ENCODE measurements at regions not wholly inside any gene's neighbourhood (a gene's known extent, or its start where the extent isn't known, plus 50 kb on each side); places are given as distances from the start of the nearest gene placed in this dataset.
"Not testable (repeated sequence)": the region's sequence is repeated elsewhere in the genome, so short reads cannot be mapped to it uniquely, and the experiment has no call there.

GRCh38 chrX:68978655-68979054 lies 149.8 kb downstream of the EFNB1 start:
- Histone ChIP-seq H3K4me1 (no peaks in the 10 kb centered on the region), H3K27ac (no peak overlapping the region), H3K4me3 (no peak overlapping the region), H3K9me3 (no peaks in the 10 kb centered on the region), H3K27me3 (no peaks in the 10 kb centered on the region), H3K36me3 (no peaks in the 10 kb centered on the region)
- ATAC-seq, result no peak
- intact Hi-C loops (cut with DNase I), result no loop called here
- no peak for DNase-seq
- no peak for TF ChIP-seq CTCF (IDR thresholded peaks at IDR 0.05)

DNA sequence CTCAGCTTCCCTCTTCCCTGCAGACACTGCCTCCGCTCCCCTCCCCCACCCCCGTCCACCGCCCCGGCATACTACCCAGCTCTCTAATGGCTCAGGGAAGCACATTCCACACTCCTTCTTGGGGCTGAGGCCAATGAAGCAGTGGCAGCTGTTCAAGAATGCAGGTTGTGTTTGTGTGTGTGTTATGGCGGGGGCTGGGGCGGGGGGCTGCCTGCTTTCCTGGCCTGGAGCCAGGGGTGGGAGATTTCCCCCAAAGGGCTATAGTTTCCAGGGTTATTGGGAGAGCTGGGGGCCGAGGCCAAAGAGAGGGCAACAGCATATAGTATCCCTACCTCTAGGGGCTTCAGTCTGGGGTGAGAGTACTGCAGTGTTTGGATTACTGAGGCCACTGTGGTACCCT lies 149.4 kb downstream of the EFNB1 start:
- no peaks in the 10 kb centered on the region for H3K36me3 ChIP-seq
- TF ChIP-seq CTCF (IDR thresholded peaks at IDR 0.05), result no peak
- ATAC-seq (peak; percentile 82), DNase-seq (no peak)
- no peak overlapping the region for H3K27ac ChIP-seq
- H3K27me3 ChIP-seq, result no peaks in the 10 kb centered on the region
- H3K4me3 ChIP-seq, result no peak overlapping the region
- H3K4me1 ChIP-seq, result no peaks in the 10 kb centered on the region
- intact Hi-C loops (cut with DNase I), result no loop called here
- no peaks in the 10 kb centered on the region for H3K9me3 ChIP-seq

- H3K27me3 ChIP-seq, result no peaks in the 10 kb centered on the region
- H3K27ac ChIP-seq, result no peak overlapping the region
- DNase-seq (no peak), ATAC-seq (no peak)
- H3K4me1 ChIP-seq, result no peaks in the 10 kb centered on the region
- intact Hi-C loops (cut with DNase I), result no loop called here
- no peaks in the 10 kb centered on the region for H3K9me3 ChIP-seq
- H3K36me3 ChIP-seq, result no peaks in the 10 kb centered on the region
- H3K4me3 ChIP-seq, result no peak overlapping the region
- no peak for TF ChIP-seq CTCF (IDR thresholded peaks at IDR 0.05)
Observed at GRCh38 chrX:68953331-68953730, 124.5 kb downstream of the EFNB1 start.

GRCh38 chrX:68951942-68952619 lies 123.3 kb downstream of the EFNB1 start:
- DNase-seq; H3K36me3 ChIP-seq; intact Hi-C loops (cut with DNase I); ATAC-seq; H3K4me1 ChIP-seq; H3K9me3 ChIP-seq; H3K27ac ChIP-seq; H3K27me3 ChIP-seq; H3K4me3 ChIP-seq: not testable (repeated sequence)

DNA sequence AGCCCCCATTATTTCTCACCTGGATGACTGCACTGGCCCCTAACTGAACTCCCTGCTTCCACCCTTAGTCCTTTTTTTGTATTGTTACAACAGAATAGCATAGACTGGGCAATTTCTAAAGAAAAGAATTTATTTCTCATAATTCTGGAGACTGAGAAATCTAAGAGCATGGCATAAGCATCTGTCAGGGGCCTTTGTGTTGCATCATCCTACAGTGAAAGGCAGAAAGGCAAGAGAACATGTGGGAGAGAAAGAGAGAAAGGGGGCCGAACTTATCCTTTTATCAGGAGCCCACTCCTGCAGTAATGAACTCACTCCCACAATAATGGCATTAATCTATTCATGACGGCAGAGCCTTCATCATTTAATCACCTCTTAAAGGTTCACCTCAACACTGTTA lies 122.1 kb downstream of the EFNB1 start:
- ATAC-seq (no peak), DNase-seq (no peak)
- no peak for TF ChIP-seq CTCF (IDR thresholded peaks at IDR 0.05)
- intact Hi-C loops (cut with DNase I), result no loop called here
- H3K36me3 ChIP-seq, result no peaks in the 10 kb centered on the region
- H3K27me3 ChIP-seq, result no peaks in the 10 kb centered on the region
- H3K27ac ChIP-seq, result no peak overlapping the region
- no peak overlapping the region for H3K4me3 ChIP-seq
- H3K4me1 ChIP-seq, result no peaks in the 10 kb centered on the region
- H3K9me3 ChIP-seq, result no peaks in the 10 kb centered on the region

DNA sequence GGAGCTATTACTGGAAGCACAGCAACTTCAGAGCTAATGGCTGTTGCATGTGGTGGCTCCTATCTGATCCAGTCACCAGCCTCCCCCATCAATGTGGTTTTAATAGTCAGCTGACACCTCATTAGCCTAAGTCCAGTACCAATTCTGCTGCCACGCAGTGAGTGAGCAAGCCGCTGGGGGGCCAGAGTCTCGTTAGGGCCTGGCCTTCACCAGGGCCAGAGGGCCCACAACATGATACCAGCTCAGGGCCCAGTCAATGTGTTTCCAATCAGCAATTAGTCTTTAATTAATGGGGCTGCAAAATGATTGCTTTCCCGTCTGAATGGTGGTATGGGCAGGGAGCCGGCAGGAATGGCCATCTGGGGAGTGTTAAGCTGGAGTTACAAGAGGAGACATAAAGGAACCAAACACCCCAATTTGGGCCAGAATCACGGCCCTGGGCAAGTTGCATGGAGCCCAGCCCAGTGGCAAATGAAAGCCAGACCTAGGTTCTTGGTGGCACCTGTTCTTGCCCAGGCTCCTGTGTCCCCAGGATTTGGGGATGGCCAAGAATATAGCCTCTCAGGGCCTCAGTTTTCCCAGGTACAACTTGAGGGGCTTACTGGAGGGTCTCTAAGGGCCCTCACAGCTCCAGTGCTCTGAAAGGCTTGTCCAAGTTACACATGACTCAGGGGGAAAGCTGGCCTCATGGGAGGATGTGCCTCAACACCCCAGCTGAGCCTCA lies 119.2 kb downstream of the EFNB1 start:
- intact Hi-C loops (cut with DNase I), result no loop called here
- DNase-seq (no peak), ATAC-seq (no peak)
- Histone ChIP-seq H3K27ac (no peak overlapping the region), H3K27me3 (no peaks in the 10 kb centered on the region), H3K9me3 (no peaks in the 10 kb centered on the region), H3K4me1 (no peaks in the 10 kb centered on the region), H3K4me3 (no peak overlapping the region), H3K36me3 (no peaks in the 10 kb centered on the region)
- no peak for TF ChIP-seq CTCF (IDR thresholded peaks at IDR 0.05)

All from upper lobe of right lung (tissue), 1 donor.